Breast epithelium (tissue), 4 donors: ENCODE measurements at regions not wholly inside any gene's neighbourhood (a gene's known extent, or its start where the extent isn't known, plus 50 kb on each side); places are given as distances from the start of the nearest gene placed in this dataset.

ENCODE experiments used
- DNase-seq, 2 donors: peaks; one replicate each; pipeline ENCODE4 v3.0.0-alpha.2; 2019; ENCODE audit warnings: low spot score in 2 of 2
- H3K27ac ChIP-seq, 2 donors: fragments of 200-600 bp; sonication (generic) in 1 of 2; one replicate each; pipeline ENCODE4 v1.5.1; 2016 to 2019; ENCODE audit warnings: mild to moderate bottlenecking in 1 of 2
- H3K27me3 ChIP-seq, 2 donors: fragments of 200-600 bp; sonication (generic) in 1 of 2; one replicate each; pipeline versions ENCODE4 v1.5.1 to v1.6.0; 2017 to 2019; ENCODE audit warnings: control low read depth in 1 of 2, mild to moderate bottlenecking in 1 of 2
- H3K36me3 ChIP-seq: fragments of 200-600 bp; one replicate; pipeline ENCODE4 v1.5.1; 2019
- H3K4me1 ChIP-seq, 2 donors: fragments of 200-600 bp; sonication (generic); one replicate each; pipeline ENCODE4 v1.5.1; 2016 to 2019; ENCODE audit warnings: control low read depth in 1 of 2
- H3K4me3 ChIP-seq, 3 donors: fragments of 200-600 bp; sonication (generic); 1 replicate in 2 of 3; 2 replicates in 1 of 3; pipeline ENCODE4 v1.5.1; 2016 to 2019; ENCODE audit warnings: mild to moderate bottlenecking in 3 of 3, moderate library complexity in 2 of 3
- H3K9me3 ChIP-seq, 2 donors: fragments of 200-600 bp; sonication (generic) in 1 of 2; one replicate each; pipeline ENCODE4 v1.5.1; 2016 to 2019; ENCODE audit warnings: control low read depth in 1 of 2
- POLR2A ChIP-seq: fragments of 450-650 bp; IDR thresholded peaks from one replicate; pipeline ENCODE4 v1.6.1; 2016; ENCODE audit warnings: antibody characterized with exemption, mild to moderate bottlenecking, moderate library complexity
- POLR2AphosphoS5 ChIP-seq, 3 donors: sonication (generic); formaldehyde crosslinking; IDR thresholded peaks; one replicate each; pipeline ENCODE4 v1.6.1; 2017; ENCODE audit warnings: antibody characterized with exemption in 3 of 3
- intact Hi-C: fragments of 100-400 bp; cut with DNase I; formaldehyde crosslinking; loops from one replicate; pipeline ENCODE4 v1.15.1; 2023; ENCODE audit warnings: low total_unique reads
- TF ChIP-seq, protein P1 (sequence below), 3 donors: fragments of 450-650 bp; IDR thresholded peaks; one replicate each; pipeline ENCODE4 v1.5.1; 2016 to 2017; ENCODE audit warnings: antibody characterized with exemption in 3 of 3, mild to moderate bottlenecking in 3 of 3, moderate library complexity in 3 of 3

GRCh38 chr12:67526129-67526528 lies 122.4 kb upstream of the DYRK2 start:
- no peaks in the 10 kb centered on the region for H3K4me1 ChIP-seq
- intact Hi-C loops: loop anchor here (5.0 kb wide), 1 partner anchor 114 kb away; no protein-coding TSS in a partner anchor

DNA sequence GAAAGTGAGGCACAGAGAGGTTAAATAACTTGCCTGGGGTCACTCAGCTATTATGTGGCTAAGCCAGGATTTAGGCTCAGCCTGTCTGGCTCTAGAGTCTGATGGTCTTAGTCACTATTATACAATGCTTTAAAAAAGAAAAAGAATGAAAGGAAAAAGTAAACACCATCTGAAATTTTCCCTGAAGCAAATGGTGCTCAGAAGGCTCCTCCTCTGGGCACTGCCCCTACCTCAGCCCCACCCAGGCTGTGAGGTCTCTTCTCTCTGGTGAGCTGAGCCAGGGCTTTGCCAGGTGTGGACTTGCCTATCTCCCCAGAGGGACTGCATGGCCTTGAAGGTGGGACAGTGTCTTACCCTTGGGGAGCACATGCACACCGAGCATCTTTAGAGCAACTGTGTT lies 117.5 kb upstream of the DYRK2 start:
- no peaks in the 10 kb centered on the region for H3K36me3 ChIP-seq
- TF ChIP-seq POLR2A (no peak), POLR2AphosphoS5 (IDR thresholded peaks at IDR 0.05) (no peak)
- TF ChIP-seq, protein P1, sequence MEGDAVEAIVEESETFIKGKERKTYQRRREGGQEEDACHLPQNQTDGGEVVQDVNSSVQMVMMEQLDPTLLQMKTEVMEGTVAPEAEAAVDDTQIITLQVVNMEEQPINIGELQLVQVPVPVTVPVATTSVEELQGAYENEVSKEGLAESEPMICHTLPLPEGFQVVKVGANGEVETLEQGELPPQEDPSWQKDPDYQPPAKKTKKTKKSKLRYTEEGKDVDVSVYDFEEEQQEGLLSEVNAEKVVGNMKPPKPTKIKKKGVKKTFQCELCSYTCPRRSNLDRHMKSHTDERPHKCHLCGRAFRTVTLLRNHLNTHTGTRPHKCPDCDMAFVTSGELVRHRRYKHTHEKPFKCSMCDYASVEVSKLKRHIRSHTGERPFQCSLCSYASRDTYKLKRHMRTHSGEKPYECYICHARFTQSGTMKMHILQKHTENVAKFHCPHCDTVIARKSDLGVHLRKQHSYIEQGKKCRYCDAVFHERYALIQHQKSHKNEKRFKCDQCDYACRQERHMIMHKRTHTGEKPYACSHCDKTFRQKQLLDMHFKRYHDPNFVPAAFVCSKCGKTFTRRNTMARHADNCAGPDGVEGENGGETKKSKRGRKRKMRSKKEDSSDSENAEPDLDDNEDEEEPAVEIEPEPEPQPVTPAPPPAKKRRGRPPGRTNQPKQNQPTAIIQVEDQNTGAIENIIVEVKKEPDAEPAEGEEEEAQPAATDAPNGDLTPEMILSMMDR (IDR thresholded peaks at IDR 0.05): no peak
- H3K4me1 ChIP-seq: no peaks in the 10 kb centered on the region
- no peak for DNase-seq
- no peak overlapping the region for H3K27ac ChIP-seq
- intact Hi-C loops: no loop called here
- H3K27me3 ChIP-seq: no peaks in the 10 kb centered on the region
- H3K4me3 ChIP-seq: no peak overlapping the region
- H3K9me3 ChIP-seq: no peaks in the 10 kb centered on the region

More at GRCh38 chr12:67526129-67526528, 122.4 kb upstream of the DYRK2 start:
- Histone ChIP-seq H3K27me3 (no peaks in the 10 kb centered on the region), H3K4me3 (no peak overlapping the region), H3K27ac (no peak overlapping the region), H3K9me3 (no peaks in the 10 kb centered on the region), H3K36me3 (no peaks in the 10 kb centered on the region)
- DNase-seq: no peak
- no peak for TF ChIP-seq POLR2AphosphoS5 (IDR thresholded peaks at IDR 0.05)
- TF ChIP-seq POLR2A: no peak
- TF ChIP-seq, protein P1 (IDR thresholded peaks at IDR 0.05): no peak

DNA sequence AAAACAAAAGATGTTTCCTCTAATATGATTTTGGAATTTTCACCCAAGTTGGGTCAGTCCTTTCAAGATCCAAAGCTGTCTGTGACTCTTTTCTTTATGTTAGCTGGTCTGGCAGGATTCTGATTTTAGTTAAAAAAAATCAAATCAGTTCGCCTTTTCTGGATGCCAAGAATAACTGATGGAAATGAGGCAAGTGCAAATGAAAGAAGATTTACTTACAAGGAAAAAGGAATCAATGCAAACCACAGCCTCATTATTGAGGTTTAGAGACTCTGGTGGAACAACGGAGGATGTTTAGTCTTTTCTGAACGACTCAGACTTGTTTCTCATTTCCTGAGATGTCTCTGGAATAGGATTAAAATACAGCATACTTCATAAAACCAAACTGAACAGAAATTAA lies 117.0 kb upstream of the DYRK2 start:
- intact Hi-C loops: no loop called here
- H3K9me3 ChIP-seq: no peaks in the 10 kb centered on the region
- no peak for DNase-seq
- no peaks in the 10 kb centered on the region for H3K36me3 ChIP-seq
- H3K4me1 ChIP-seq: no peaks in the 10 kb centered on the region
- no peaks in the 10 kb centered on the region for H3K27me3 ChIP-seq
- no peak for TF ChIP-seq POLR2AphosphoS5 (IDR thresholded peaks at IDR 0.05)
- TF ChIP-seq, protein P1 (IDR thresholded peaks at IDR 0.05): no peak
- TF ChIP-seq POLR2A: no peak
- H3K4me3 ChIP-seq: no peak overlapping the region
- H3K27ac ChIP-seq: no peak overlapping the region

DNA sequence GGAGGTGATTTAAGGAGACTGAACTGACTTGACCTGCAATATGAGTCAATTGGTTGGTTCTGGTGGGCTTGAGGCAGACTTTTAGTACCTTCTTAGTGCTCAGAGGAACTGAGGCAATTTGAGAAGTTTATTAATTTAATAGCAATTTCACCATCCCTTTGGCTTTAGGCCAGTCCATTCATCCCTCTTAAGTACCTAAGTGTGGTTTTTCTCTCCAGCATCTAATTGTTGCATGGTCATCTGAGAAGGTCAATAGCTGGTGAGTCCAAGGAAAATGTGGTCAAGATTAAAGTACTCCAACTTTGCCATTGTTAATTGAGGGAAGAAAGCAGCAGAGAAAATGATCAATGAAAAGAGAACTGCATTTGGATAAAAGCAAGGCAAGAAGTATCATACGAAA lies 115.4 kb upstream of the DYRK2 start:
- H3K4me3 ChIP-seq: no peak overlapping the region
- intact Hi-C loops: no loop called here
- TF ChIP-seq POLR2A (no peak), POLR2AphosphoS5 (IDR thresholded peaks at IDR 0.05) (no peak)
- TF ChIP-seq, protein P1 (IDR thresholded peaks at IDR 0.05): no peak
- no peaks in the 10 kb centered on the region for H3K4me1 ChIP-seq
- H3K36me3 ChIP-seq: no peaks in the 10 kb centered on the region
- H3K9me3 ChIP-seq: no peaks in the 10 kb centered on the region
- no peak for DNase-seq
- H3K27ac ChIP-seq: no peak overlapping the region
- H3K27me3 ChIP-seq: no peaks in the 10 kb centered on the region

GRCh38 chr12:67534046-67534445 lies 114.5 kb upstream of the DYRK2 start:
- H3K4me1 ChIP-seq: no peaks in the 10 kb centered on the region
- intact Hi-C loops: no loop called here
- H3K4me3 ChIP-seq: no peak overlapping the region
- no peaks in the 10 kb centered on the region for H3K36me3 ChIP-seq
- H3K9me3 ChIP-seq: no peaks in the 10 kb centered on the region
- no peak for DNase-seq
- TF ChIP-seq POLR2A: no peak
- no peak for TF ChIP-seq POLR2AphosphoS5 (IDR thresholded peaks at IDR 0.05)
- TF ChIP-seq, protein P1 (IDR thresholded peaks at IDR 0.05): no peak
- no peak overlapping the region for H3K27ac ChIP-seq
- H3K27me3 ChIP-seq: no peaks in the 10 kb centered on the region
